CD4-positive, alpha-beta T cell treated with Interleukin-17A for 1 hour (primary cell): ENCODE measurements at regions not wholly inside any gene's neighbourhood (a gene's known extent, or its start where the extent isn't known, plus 50 kb on each side); places are given as distances from the start of the nearest gene placed in this dataset.

Experiments used
- DNase-seq: peaks from one replicate; pipeline ENCODE4 v3.0.0-alpha.2; 2020

DNA sequence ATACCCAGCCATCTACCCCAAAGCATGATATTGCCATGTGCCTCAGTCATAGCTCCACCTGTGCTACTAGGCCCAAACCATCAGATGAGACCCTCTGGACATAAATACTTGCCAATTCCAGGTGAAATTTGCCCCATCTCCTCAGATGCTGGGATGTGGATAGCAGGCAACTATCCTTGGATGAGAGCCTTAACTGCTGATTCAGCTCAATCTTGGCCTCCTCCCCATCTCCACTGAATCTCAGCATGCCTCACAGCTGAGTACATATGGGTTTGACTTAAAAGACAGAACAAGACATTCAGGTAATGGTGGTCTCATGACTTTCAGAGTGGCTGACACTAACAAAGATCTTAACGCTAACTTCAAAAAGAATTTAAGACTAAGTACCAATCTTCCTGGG lies 50.8 kb upstream of the KLHL13 start:
- DNase-seq = no peak

DNA sequence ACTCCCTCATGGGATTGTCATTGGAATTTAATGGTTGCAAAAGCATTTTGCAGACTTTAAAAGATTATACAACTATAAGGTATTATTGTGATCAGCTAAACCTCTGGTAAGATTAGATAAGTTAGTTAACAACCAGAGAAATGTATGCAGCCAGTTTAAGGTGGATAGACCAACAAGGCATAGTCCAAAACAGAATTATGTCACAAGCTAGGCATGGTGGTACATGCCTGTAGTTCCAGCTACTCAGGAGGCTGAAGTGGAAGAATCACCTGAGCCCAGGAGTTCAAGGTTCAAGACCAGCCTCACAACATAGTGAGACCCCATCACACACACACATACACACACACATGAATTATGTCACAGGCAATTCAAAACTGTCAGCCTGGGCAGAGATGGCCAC lies 54.7 kb upstream of the KLHL13 start:
- no peak for DNase-seq

DNA sequence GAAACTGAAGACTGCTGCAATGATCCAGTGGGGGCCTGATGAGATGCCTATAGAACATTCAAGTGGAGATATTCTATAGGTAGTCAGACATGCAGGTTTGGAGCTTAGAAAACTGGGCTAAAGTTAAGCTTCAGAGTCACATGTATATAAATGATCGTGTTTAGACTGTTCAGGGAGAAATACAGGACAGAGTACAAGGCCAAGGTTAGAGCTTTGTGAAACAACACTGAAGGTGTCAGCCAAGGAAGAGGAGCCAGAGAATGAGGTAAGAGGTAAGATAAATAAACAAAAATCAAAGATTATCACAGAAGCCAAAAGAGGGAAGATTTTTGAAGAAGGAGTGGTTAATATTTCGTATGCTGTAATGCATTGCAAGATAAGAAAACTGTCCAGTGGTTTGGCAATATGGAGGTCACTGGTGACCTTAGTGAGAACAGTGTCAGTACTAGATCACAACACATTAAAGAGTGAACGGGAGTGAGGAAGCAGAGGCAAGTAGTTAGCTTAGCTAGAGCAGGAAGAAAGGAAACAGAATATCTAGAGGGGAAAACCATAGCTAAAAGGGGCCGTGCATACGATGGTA lies 58.0 kb upstream of the KLHL13 start:
- DNase-seq = no peak

DNA sequence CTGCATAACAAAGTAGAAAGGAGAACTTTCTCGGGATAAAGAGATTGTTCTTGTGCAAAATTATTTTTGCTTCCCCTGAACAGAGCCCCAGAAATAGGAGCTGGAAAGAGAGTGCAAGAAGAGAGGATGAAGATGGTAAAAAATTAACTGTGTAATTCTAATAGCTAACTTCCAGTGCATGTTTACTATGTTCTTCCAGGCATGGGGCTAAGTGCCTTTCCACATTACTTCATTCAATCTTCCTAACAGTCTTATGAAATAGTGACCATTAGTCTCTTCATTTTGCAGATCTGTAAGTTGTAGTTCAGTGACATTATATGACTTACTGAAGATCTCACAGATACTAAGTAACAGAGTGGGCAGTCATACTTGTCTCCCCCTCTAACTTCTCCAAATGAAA lies 61.1 kb upstream of the KLHL13 start:
- DNase-seq = no peak

DNA sequence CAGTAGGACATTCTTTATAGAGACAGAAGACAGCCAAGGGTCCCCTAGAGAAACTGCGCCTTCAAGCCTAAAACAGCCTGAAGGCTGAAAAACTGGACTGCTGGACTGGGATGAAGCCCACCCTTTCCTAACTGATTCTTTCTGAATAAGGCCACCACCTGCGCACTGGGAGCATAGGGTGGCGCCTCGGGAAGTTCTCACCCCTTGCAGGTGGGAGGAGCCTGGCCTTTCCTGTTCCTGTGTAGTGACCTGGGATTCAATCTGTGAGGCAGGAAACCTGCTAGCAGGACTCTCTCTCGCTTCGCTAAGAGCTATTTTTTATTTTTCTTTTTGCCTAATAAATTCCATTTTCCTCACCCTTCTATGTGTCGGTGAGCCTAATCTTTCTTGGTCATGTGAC lies 61.8 kb upstream of the KLHL13 start:
- no peak for DNase-seq

DNA sequence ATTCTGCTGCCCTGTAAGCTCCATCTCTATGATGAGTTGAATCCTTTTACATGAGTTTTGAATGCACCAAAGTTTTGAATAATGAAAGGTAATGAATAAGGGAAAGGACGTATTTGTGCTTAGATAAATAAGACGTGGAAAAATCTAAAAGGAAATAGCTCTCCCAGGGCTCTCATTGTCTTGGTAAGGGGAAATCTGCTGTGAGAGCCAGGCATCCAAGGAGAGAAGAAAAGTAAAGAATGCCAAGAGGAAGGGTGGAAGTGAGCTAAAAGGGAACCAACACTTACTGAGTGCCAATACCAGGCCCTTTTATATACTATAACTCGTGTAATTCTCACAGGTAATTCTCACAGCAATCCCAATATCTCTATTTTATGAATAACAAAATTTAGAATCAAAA lies 62.6 kb upstream of the KLHL13 start:
- DNase-seq = no peak

DNA sequence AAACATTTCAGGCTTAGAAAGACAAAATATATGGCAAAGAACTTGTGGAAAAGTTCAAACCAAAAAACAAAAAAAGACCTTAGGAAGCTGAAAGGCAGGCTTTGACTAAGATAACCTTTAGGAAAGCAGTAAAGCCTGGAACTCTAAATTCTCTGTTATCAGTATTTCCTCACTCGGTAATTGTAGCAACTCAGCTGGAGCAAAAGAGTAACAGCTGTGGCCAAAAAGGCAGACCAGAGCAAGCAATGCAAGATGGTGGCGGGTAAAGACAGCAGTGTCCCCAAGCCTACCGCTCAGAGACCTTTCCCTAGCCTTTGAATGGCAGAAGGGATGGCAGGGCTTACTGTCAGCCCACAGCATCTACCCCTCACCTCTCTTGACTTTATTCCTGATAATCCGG lies 63.1 kb upstream of the KLHL13 start:
- DNase-seq = no peak

DNA sequence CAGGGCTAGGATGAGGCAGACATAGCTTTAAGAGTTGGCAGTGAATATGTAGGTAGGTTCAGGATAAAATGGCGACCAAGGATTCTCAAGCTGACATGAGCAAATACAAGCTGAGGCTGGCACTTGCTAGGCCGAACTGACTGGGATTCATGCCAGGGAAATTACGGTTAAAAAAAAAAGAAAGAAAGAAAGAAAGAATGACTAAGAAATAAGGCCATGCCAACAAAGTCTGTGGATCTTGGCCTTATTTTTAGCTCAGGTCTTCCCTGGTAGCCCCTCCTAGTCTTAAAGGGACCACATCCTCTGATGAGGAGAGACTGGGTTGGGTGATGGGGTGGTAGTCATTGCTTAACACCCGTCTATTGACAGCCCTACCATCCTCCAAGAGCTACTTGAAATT lies 64.4 kb upstream of the KLHL13 start:
- no peak for DNase-seq

DNA sequence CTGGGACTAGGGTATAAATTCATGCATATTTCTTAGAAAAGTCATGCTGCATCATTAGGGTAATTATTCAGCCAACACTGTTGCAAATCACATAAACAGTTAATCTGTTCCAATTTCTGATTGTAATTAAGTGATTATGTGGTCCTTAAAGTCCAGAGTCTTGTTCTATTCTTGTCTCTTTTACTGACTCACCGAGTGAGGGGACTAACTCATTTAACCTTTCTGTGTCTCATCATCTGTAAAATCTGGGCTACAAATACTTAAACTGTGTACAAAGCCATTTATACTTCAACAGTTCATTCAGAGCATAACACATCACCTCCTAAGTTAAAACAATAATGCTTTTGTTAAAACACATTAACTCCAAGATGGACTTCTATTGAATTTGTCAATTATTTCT lies 65.4 kb upstream of the KLHL13 start:
- no peak for DNase-seq

DNA sequence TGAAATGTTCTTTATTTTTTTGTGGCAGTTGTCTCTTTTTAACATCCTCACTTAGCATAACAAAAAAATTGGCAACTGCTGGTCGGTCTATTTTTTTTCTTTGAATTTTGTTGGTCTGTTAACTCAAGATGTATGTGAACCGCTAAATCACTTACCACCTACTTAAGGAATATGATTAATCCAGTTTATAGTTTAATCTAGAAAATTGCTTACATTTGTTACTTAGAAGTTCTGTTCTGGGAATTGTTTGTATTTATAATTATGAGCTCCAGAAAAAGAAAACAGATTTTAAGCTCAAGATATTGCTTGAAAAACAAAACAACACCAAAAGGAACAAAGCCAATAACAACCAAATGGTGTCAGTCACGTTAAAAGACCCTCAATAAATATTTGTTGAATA lies 66.1 kb upstream of the KLHL13 start:
- no peak for DNase-seq

DNA sequence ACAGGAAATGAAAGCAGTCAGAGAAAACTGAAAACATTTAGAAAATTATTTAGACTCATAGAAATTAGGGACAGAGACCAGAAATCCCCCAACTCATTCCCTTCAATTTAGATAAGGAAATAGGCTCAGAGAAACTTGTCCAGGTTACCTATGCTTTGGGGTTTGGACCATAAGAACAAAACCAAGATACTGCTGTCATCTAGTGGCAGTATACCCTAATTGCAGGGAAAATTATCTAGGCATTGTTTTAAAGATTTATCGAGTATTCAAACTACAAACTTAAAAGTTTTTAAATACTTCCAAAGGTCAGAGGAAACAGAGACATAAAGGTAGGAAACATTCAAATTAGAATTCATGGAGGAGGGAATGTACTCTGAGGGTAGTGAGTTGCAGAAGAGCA lies 67.0 kb upstream of the KLHL13 start:
- DNase-seq = no peak

DNA sequence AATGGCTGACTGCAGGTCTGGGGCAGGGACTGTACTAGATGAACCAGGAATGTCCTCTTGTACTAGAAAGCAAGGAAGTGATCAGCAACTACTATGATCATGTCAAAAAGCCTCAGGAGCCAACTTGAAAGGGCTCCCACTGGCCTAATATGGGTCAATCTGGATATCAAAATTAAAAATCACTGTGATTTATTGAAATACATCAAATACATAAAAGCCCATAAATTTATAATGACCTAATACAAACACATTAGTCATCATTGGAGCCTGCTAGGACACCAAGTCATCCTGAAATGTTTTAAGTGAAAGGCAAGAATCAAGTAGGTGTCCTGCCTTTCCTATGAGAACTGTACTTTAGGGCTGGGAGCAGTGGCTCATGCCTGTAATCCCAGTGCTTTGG lies 70.5 kb upstream of the KLHL13 start:
- DNase-seq = no peak

DNA sequence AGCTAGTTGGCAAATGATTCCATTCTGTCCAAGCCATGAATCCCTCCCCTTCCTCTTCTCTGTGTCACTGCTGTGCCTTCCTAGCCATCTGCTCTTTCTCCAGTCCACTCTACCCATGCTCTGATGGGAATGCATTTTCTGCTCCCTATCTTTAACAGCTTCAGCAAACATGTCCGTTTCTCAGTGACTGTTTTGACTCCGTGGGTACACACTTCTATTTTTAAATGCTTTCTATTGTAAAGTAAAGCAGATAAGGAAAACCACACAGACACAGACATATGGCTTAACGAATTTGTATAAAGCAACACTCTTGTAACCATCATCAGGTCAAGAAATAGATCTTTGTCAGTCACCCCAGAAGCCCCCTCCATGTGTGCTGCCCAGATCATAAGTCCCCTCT lies 72.4 kb upstream of the KLHL13 start:
- no peak for DNase-seq

DNA sequence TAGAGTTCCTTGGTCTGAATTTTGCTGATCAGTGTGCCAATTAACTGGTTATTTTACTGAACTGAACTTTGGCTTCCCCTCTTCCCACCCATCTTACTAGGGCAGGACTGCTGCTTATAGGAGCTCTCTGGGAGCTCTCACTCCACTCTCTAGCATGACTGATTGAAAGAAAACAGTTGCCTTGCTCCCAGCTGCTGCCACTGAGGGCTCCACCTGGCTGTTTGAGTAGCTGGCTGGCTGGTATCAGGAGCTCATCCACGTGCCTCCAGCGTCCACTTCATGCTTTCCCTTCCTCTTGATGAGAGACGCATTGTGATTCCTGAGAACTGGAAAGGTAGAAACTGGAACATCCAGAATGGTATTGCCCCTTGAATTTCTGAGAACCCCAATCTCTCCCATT lies 73.0 kb upstream of the KLHL13 start:
- no peak for DNase-seq

DNA sequence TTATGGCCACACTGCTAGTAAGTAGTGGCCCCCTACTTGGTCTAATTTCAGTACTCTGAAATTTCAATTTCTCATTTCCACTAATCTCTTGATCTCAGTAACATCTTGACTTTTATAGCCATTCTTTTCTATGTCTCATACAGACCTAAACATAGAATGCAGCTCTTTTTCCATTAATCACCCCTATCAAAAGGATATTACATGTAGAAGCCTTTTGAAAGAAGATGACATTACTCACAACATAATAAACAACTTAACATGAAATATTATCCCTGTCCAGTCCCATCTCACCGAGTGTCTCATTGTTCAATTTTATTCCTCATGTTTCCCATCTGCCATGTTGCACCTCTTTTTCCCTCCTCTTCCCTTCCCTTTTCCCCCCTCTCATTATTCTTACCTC lies 81.1 kb upstream of the KLHL13 start:
- DNase-seq = no peak

DNA sequence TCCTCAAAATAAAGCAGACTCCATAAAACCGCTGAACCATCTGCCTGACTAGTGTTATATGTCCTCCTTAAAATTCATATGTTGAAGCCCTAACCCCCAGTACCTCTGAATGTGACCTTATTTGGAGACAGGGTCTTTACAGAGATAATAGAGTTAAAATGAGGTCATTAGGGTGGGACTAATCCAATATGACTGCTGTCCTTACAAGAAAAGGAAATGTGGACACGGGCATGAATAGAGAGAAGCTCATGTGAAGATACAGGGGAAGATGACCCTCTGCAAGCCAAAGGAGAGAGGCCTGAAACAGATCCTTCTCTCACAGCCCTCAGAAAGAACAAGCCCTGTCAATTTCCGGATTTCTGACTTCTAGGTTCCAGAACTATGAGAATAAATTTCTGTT lies 82.0 kb upstream of the KLHL13 start:
- no peak for DNase-seq

DNA sequence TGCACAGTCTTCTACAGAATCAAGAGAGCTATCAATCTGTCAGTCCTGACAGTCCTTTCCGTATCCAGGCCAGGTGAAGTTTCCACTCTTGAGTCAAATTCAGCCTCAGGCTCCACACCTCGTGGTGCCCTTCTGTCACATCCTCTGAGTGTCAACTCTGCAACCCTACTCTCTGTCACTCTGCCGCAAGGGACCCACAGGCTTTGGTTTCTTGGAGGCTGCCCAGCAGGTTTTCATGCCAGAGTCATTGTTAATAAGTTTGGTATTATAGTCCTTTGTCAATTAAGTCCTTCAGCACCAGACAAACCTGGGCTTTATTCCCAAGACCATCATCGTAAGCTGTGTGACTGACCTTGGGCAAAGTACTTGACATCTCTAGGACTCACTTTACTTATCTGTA lies 83.4 kb upstream of the KLHL13 start:
- no peak for DNase-seq

DNA sequence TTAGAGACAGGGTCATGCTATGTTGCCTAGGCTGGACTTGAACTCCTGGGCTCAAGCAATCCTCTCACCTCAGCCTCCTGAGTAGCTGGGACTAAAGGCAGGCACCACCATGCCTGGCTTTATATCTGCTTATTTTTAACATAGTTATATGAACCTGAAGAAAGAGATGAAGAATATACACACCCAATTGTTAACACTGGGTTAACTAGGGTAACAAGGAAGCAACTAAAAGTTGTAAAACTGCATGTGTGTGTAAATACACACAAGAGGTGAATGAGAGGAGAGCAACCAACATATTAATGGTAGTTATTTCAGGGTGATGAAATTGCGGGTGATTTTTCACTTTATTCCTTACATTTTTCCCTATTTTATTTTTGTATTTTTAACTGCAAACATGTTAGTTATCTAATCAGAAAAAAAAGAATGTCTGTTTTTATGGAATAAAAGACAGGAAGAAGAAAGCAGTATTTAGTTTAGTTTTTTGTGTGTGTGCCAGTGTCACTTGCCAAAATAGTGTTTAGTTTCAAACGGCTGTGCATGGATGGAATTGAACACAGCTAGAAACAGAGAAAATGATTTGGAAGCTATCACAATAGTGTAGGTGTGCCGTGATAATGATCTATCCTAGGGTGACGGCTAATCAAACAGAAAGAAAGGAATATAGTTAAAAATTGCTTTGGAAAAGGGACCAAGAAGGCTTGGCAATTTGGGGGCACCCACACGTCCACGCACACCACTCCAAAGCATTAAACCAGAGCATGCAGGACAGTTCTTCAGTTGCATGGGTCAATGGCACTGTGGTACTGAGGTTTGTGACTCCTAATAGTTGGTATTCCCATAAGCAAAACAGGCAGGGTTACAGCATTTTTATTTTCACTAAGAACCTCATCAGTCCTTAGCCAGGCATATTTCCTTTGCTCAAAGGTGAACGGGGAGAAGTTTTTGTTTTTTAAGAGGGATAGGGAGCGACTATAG lies 89.1 kb upstream of the KLHL13 start:
- DNase-seq = no peak

DNA sequence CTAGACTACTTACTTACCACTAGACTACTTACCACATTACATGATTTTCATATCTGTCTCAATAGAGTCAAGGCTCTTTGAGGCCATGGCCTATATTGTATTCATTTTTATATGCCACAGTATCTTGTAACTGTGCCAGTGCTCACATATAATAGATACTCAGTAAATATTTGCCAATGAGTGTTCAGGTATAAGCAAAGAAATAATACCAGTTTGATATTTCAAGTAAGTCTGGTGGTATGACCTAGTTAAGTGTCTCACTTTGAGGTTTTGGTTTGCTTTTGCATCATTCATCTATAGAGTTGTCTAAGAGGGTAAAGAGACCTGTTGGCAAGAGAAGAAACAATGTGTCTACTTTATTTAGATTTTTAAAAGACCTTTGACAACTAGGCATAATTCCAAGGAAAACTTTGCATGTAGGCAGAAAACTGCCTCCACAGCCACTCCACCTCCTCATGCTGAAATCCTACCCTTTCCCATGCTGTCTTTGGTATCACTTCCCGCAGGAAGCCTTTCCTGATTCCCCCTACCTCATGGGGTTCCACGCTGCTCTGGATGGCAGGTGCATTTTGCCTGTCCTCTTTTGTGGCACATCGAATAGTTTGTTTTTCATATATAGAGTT lies 91.3 kb upstream of the KLHL13 start:
- DNase-seq = no peak

DNA sequence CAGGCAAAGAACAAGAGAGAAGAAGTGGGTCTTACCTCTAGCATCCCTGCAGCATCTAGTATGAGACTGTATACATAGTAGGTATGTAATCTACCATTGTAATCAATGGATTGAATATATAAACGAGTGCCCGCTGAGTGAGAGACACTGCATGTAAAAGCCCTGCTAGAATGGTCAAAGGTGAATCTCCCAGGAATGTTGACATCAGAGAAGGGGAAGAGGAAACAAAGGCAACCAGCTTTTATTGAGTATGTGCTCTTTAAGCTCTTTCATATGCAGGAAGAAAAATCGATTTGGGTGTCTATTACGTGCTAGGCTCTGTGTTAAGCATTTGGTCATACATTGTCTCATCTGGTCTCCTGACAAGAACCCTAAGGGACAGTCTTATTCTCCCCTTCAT lies 91.9 kb upstream of the KLHL13 start:
- no peak for DNase-seq

DNA sequence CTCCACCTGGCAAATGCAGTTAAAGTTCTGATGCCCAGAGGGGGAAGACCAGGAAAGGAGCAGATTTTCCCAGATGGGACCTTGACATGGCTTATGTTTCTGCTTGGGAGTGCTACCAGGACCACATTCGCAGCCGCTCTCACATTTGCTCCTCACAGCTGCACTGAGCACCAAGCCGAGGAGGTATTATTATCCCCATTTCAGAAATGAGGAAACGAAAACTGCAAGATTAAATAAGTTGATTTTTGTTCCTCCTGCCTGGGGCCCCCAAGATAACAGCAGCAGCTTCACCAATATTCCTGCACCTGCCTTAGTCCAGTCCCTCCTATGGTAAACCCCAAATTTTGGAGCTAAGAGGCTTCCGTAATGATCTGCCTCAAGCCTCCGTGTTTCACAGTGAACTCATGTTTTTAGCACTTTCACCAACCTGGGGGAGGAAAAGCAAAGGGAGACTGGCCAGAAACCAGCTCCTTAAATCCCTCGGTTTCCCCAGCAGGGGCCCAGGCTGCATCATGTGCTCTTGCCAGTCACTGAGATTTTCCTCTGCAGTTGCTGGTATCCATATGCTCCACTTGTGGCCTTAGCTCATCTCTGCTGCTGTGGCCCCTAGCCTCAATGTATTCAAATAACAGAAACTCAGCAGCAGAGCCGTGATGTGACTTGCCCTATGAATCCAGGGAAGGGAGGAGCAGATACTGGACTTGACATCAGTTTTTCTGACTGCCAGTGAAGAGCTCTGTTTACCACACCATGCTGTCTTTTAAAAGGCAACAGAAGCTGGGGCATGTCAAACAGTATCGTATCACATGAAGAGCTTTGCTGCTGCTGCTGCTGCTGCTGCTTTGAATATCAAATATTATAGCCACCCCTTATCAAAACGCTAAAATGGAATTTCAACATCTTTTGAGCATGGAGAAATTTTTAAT lies 95.5 kb upstream of the KLHL13 start:
- DNase-seq = no peak

DNA sequence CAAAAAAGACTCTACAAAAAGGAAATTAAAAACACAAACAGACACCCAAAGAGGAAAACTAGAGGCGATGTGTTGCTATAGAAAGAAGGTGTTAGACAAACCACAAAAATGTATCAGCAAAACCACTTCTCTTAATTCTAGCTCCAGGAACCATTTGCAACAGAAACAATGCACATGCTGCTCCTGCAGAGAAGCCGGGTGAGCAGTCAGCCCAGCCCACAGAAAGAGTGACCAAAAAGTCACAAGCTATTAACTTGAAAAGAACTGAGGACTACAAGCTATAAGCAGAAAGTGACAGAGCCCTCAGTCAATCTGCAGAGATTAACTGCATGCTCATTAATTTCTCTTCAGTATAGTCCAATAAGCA lies 96.2 kb upstream of the KLHL13 start:
- no peak for DNase-seq

DNA sequence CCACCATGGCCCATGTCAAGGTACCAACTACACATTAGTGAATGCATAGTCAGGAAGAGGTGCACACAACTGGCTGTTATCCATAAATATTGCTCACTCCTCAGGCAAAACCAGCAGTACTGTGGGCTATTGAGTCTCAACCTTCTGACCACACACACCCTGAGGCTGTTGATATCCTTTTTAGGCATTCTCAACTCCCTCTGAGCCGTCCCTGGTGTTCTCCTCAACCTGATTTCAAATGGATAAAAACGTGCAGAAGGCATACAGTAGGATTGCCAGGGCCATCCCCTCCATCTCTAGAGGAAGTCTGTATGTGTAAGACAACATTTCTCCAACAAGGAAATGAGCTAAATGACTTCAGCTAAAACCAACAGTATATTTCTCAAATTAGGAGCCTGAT lies 98.7 kb upstream of the KLHL13 start:
- DNase-seq = no peak
